Suprapubic skin (tissue), 4 donors: ENCODE measurements at regions not wholly inside any gene's neighbourhood (a gene's known extent, or its start where the extent isn't known, plus 50 kb on each side); places are given as distances from the start of the nearest gene placed in this dataset.

Source experiments
- DNase-seq, 2 donors: peaks; one replicate each; pipeline ENCODE4 v3.0.0-alpha.2; 2019; ENCODE audit warnings: low spot score in 2 of 2
- H3K27ac ChIP-seq: fragments of 200-600 bp; sonication (generic); one replicate; pipeline ENCODE4 v1.5.1; 2019
- H3K27me3 ChIP-seq: fragments of 200-600 bp; sonication (generic); one replicate; pipeline ENCODE4 v1.5.1; 2019
- H3K36me3 ChIP-seq: fragments of 200-600 bp; sonication (generic); one replicate; pipeline ENCODE4 v1.5.1; 2019
- H3K4me1 ChIP-seq: fragments of 200-600 bp; sonication (generic); one replicate; pipeline ENCODE4 v1.5.1; 2019
- H3K4me3 ChIP-seq: fragments of 200-600 bp; sonication (generic); one replicate; pipeline ENCODE4 v1.5.1; 2019; ENCODE audit warnings: mild to moderate bottlenecking
- H3K9me3 ChIP-seq: fragments of 200-600 bp; sonication (generic); one replicate; pipeline ENCODE4 v1.5.1; 2019
- EP300 ChIP-seq: sonication (generic); formaldehyde crosslinking; IDR thresholded peaks from one replicate; pipeline ENCODE4 v1.6.1; 2017; ENCODE audit warnings: antibody characterized with exemption
- POLR2A ChIP-seq, 2 donors: fragments of 450-650 bp; IDR thresholded peaks; one replicate each; pipeline ENCODE4 v1.6.1; 2017; ENCODE audit warnings: antibody characterized with exemption in 2 of 2, mild to moderate bottlenecking in 2 of 2, moderate library complexity in 2 of 2
- POLR2AphosphoS5 ChIP-seq, 3 donors: sonication (generic); formaldehyde crosslinking; IDR thresholded peaks; one replicate each; pipeline ENCODE4 v1.6.1; 2017; ENCODE audit warnings: antibody characterized with exemption in 3 of 3
- WGBS: methylation state at CpG from one replicate; pipeline ENCODE4 v1.1.5; 2018; 5-methylcytosine and 5-hydroxymethylcytosine counted together
- TF ChIP-seq, protein P1 (sequence below), 2 donors: fragments of 200-600 bp in 1 of 2; fragments of 450-650 bp in 1 of 2; sonication (generic) in 1 of 2; IDR thresholded peaks; one replicate each; pipeline ENCODE4 v1.5.1; 2016 to 2019; ENCODE audit warnings: antibody characterized with exemption in 2 of 2, mild to moderate bottlenecking in 1 of 2, moderate library complexity in 1 of 2

DNA sequence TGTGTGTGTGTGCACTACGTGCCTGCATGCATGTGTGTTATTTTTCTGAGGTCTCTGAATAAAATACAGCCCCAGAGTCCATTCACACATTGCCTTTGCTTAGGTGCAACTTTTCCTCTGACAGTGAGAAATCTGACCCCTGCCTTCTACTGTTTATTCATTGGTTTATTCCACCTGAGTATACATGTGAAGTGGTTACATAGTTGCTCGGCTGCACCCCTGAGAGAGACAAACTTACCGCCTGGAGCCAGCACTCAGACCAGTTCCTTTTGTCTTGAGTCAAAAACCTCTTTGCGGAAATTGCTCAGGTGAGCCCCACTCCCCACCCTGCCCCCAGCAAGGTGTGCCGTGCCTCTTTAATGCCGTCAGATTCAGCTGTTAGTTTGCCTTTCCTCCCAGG, 363.6 kb downstream of the BRD1 start:
- WGBS = 50% methylated on average over 6 of the region's 6 CpGs
- Histone ChIP-seq H3K36me3 (no peaks in the 10 kb centered on the region), H3K4me3 (no peak overlapping the region), H3K9me3 (no peaks in the 10 kb centered on the region), H3K4me1 (no peaks in the 10 kb centered on the region), H3K27me3 (peaks cover 34% of the 10 kb centered on the region), H3K27ac (no peak overlapping the region)
- DNase-seq = peak in 1 of 2 donors; percentile 31
- TF ChIP-seq POLR2AphosphoS5 (IDR thresholded peaks at IDR 0.05) = no peak
- TF ChIP-seq EP300 = no peak
- TF ChIP-seq POLR2A (IDR thresholded peaks at IDR 0.05) = no peak
- TF ChIP-seq, protein P1, sequence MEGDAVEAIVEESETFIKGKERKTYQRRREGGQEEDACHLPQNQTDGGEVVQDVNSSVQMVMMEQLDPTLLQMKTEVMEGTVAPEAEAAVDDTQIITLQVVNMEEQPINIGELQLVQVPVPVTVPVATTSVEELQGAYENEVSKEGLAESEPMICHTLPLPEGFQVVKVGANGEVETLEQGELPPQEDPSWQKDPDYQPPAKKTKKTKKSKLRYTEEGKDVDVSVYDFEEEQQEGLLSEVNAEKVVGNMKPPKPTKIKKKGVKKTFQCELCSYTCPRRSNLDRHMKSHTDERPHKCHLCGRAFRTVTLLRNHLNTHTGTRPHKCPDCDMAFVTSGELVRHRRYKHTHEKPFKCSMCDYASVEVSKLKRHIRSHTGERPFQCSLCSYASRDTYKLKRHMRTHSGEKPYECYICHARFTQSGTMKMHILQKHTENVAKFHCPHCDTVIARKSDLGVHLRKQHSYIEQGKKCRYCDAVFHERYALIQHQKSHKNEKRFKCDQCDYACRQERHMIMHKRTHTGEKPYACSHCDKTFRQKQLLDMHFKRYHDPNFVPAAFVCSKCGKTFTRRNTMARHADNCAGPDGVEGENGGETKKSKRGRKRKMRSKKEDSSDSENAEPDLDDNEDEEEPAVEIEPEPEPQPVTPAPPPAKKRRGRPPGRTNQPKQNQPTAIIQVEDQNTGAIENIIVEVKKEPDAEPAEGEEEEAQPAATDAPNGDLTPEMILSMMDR (IDR thresholded peaks at IDR 0.05) = no peak

DNA sequence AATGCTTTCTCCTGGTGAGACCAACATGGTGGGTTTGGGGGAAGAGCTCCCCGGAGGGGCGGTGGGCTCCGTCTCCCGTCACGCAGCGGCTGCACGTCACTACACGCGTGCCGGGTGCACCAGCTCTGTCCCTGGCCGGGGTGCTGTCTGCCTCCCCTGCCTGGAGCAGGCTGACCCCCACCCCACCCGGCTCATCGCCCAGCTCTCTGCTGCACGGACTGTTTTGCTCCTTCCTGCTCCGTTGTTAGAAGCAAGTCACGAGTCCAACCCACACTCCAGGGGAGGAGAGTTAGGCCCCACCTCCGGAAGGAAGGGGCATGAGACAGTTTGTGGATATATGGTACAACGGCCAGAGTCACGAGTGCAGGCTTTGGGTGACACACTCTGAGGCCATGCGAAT, 364.9 kb downstream of the BRD1 start:
- TF ChIP-seq POLR2AphosphoS5 (IDR thresholded peaks at IDR 0.05) (no peak), EP300 (no peak), POLR2A (IDR thresholded peaks at IDR 0.05) (no peak)
- TF ChIP-seq, protein P1 (IDR thresholded peaks at IDR 0.05) = no peak
- Histone ChIP-seq H3K9me3 (no peaks in the 10 kb centered on the region), H3K27me3 (peaks cover 38% of the 10 kb centered on the region), H3K4me3 (no peak overlapping the region), H3K4me1 (no peaks in the 10 kb centered on the region), H3K27ac (no peak overlapping the region), H3K36me3 (no peaks in the 10 kb centered on the region)
- peak in 1 of 2 donors; percentile 77 for DNase-seq
- WGBS = 75% methylated on average over 20 of the region's 20 CpGs

DNA sequence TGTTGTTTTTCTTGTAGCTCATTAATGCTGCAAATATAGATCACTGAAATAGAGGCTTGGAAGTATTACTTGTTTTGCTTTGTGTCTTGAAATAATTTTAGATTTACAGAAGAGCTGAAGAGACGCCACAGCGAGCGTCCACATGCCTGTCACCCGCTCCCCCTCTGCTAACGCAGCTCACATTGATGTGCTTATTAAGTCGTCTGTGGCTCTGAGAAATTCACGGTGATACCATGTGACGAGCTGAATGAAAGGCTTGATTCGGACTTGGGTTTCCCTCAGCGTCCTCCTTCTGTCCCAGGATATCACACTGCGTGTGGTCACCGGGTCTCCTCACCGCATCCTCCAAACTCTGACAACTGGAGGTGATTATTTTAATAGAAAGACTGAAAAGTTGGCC, 365.4 kb downstream of the BRD1 start:
- H3K36me3 ChIP-seq = no peaks in the 10 kb centered on the region
- 75% methylated on average over 13 of the region's 13 CpGs for WGBS
- no peak for DNase-seq
- H3K27ac ChIP-seq = no peak overlapping the region
- TF ChIP-seq EP300 (no peak), POLR2AphosphoS5 (IDR thresholded peaks at IDR 0.05) (no peak), POLR2A (IDR thresholded peaks at IDR 0.05) (no peak)
- TF ChIP-seq, protein P1 (IDR thresholded peaks at IDR 0.05) = no peak
- no peaks in the 10 kb centered on the region for H3K4me1 ChIP-seq
- H3K4me3 ChIP-seq = no peak overlapping the region
- H3K27me3 ChIP-seq = peaks cover 36% of the 10 kb centered on the region
- no peaks in the 10 kb centered on the region for H3K9me3 ChIP-seq

DNA sequence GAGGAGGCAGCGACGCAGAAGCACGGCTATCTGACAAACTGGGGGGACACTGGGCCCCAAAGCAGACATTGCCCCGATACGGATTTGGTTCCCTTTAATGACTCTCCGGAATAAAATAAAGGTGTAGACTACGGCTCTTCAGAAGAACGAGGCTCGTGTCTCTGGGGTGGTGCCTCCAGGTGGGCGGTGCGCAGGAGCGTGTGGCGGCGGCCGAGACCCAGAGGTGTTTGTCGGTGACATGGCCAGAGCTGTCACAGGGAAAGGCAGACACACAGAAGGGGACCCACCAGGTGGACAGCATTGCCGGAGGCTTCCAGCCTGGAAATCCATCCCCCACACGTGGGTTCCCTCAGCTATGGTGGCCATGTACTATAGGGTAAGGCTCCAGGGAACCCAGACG, 366.0 kb downstream of the BRD1 start:
- no peaks in the 10 kb centered on the region for H3K9me3 ChIP-seq
- no peak for DNase-seq
- 86% methylated on average over 16 of the region's 19 CpGs for WGBS
- H3K27ac ChIP-seq = no peak overlapping the region
- no peaks in the 10 kb centered on the region for H3K4me1 ChIP-seq
- no peaks in the 10 kb centered on the region for H3K36me3 ChIP-seq
- peaks cover 36% of the 10 kb centered on the region for H3K27me3 ChIP-seq
- H3K4me3 ChIP-seq = no peak overlapping the region
- TF ChIP-seq EP300 (no peak), POLR2A (IDR thresholded peaks at IDR 0.05) (no peak), POLR2AphosphoS5 (IDR thresholded peaks at IDR 0.05) (no peak)
- TF ChIP-seq, protein P1 (IDR thresholded peaks at IDR 0.05) = no peak

DNA sequence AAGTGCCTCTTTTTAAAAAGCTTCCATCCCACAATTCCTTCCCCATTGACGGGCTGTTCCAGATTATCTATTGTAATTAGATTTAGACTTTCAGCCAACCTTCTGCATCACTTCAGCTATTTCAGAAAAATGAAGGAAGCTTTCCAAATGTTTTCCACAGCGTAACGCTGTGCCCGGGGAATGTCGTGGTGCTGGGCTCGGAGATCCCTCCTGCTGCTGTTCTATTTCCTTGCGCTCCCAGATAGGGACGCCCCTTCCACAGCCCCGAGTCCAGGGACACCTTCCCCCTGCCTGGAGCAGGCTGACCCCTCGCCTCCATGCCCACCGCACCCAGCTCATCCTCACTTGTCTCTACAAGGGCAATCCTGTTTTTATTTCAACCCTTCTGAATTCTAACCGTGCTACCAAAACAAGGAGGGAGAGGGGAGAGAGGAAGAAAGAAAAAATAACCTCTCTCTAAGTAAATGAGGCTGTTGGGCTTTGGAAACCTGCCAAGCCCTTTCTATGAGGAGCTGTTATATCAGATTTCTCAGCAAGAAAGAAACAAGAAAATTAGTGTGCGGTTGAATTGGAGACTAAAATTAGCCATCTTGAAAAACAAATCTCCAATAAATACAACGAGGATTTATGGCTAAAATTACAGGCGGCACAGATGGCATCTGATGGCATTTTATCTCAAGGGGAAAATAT, 366.9 kb downstream of the BRD1 start:
- H3K27me3 ChIP-seq = peaks cover 45% of the 10 kb centered on the region
- WGBS = 25% methylated on average over 15 of the region's 15 CpGs
- no peaks in the 10 kb centered on the region for H3K4me1 ChIP-seq
- TF ChIP-seq EP300 (no peak), POLR2AphosphoS5 (IDR thresholded peaks at IDR 0.05) (no peak), POLR2A (IDR thresholded peaks at IDR 0.05) (no peak)
- TF ChIP-seq, protein P1 (IDR thresholded peaks at IDR 0.05) = no peak
- DNase-seq = peak in 1 of 2 donors; percentile 48
- H3K4me3 ChIP-seq = no peak overlapping the region
- no peaks in the 10 kb centered on the region for H3K9me3 ChIP-seq
- no peaks in the 10 kb centered on the region for H3K36me3 ChIP-seq
- no peak overlapping the region for H3K27ac ChIP-seq
